ENCODE measurements at regions not wholly inside any gene's neighbourhood (a gene's known extent, or its start where the extent isn't known, plus 50 kb on each side); places are given as distances from the start of the nearest gene placed in this dataset.

DNA sequence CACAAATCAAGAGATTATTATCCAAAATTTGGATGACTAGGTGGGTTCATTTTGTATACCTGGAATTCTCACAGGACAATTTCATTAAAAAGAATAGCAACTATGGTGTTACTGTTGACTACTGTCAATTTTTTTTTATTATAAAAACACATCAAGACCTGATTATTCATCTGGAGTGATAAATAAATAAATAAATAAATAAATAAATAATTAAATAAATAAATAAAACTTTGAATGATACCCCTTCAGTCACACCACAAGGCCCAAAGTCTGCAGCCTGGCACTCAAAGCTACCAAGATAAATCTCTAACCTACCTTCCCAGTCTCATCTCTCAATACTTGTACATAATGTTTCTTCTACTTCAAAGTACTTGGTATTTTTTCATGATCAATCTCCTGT, 294.0 kb upstream of the KLHL29 start:
- Histone ChIP-seq H3K27me3 (ENCODE audit: control insufficient read depth, insufficient read depth, low read length) (no peaks in the 10 kb centered on the region), H3K4me3 (ENCODE audit: low read depth, low read length) (no peak overlapping the region), H3K36me3 (ENCODE audit: control insufficient read depth, insufficient read depth, low read length) (no peaks in the 10 kb centered on the region)
- no peak for DNase-seq (ENCODE audit: low read depth)
- POLR2A ChIA-PET, result no interaction called here
- TF ChIP-seq CTCF (IDR thresholded peaks at IDR 0.05; ENCODE audit: insufficient read depth, low read depth, low read length), result no peak
- CTCF ChIA-PET, result no interaction called here

DNA sequence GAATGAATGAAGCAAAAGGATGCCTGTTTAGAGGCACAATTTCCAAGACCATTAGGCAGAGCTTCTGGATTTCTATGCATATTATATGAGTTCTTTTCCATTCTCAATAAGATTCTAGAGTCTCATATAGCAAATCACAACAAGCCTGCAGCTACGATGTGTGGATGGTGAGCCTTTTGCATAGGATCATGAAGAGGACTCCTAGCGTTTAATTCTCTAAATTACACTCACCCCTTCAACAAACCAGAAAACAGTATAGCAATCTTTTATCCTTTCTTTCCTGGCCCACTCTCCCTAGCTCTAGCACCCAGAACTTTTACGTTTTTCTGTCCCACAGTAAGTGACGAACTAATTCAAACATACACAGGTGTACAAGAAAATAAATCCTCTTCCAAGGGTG, 293.1 kb upstream of the KLHL29 start:
- TF ChIP-seq CTCF (IDR thresholded peaks at IDR 0.05; ENCODE audit: insufficient read depth, low read depth, low read length), result no peak
- POLR2A ChIA-PET, result no interaction called here
- no peak overlapping the region for H3K4me3 ChIP-seq (ENCODE audit: low read depth, low read length)
- H3K27me3 ChIP-seq (ENCODE audit: control insufficient read depth, insufficient read depth, low read length), result no peaks in the 10 kb centered on the region
- no peaks in the 10 kb centered on the region for H3K36me3 ChIP-seq (ENCODE audit: control insufficient read depth, insufficient read depth, low read length)
- CTCF ChIA-PET, result no interaction called here
- no peak for DNase-seq (ENCODE audit: low read depth)

- CTCF ChIA-PET, result no interaction called here
- H3K4me3 ChIP-seq (ENCODE audit: low read depth, low read length), result no peak overlapping the region
- no peak for DNase-seq (ENCODE audit: low read depth)
Measured at GRCh38 chr2:23092831-23093230, 292.1 kb upstream of the KLHL29 start.

GRCh38 chr2:23093513-23093912, 291.5 kb upstream of the KLHL29 start:
- ChIA-PET CTCF (no interaction called here), POLR2A (no interaction called here)
- H3K36me3 ChIP-seq (ENCODE audit: control insufficient read depth, insufficient read depth, low read length), result no peaks in the 10 kb centered on the region
- no peaks in the 10 kb centered on the region for H3K27me3 ChIP-seq (ENCODE audit: control insufficient read depth, insufficient read depth, low read length)
- no peak overlapping the region for H3K4me3 ChIP-seq (ENCODE audit: low read depth, low read length)
- TF ChIP-seq CTCF (IDR thresholded peaks at IDR 0.05; ENCODE audit: insufficient read depth, low read depth, low read length), result no peak
- no peak for DNase-seq (ENCODE audit: low read depth)

More at GRCh38 chr2:23092831-23093230, 292.1 kb upstream of the KLHL29 start:
- Histone ChIP-seq H3K27me3 (ENCODE audit: control insufficient read depth, insufficient read depth, low read length) (no peaks in the 10 kb centered on the region), H3K36me3 (ENCODE audit: control insufficient read depth, insufficient read depth, low read length) (no peaks in the 10 kb centered on the region)
- no peak for TF ChIP-seq CTCF (IDR thresholded peaks at IDR 0.05; ENCODE audit: insufficient read depth, low read depth, low read length)
- POLR2A ChIA-PET, result no interaction called here

DNA sequence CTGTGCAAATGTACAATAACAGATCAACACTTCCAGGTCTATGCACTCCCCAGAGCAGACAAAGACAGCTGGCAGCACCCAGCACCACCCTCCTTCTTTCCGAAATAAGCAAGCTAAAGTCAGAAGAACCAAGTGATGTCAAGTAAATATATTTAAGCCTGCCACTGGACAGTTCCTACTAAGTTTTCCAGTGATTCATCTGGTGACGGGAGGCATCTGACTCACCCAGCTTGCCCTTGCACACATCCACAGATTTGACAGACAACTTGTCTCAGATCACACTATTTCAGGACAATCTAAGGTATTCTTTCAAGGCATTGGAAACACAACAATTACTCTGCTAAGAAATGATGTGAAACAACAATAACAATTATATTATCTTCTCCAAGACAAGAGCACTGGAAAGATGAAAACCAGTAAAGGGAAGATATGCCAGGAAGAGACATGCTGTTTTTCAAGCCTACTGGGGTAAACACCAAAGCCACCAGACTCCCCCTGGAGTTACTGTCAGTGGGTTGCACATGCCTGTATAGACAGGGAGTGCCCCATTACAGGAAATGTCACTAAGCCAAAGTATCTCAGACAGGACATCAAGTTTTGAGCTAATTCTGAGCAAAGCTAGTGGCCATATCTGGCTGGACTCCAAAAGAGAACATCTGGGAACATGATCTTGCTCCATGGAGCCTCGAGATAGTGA, 287.9 kb upstream of the KLHL29 start:
- ChIA-PET CTCF (no interaction called here), POLR2A (no interaction called here)
- no peak for DNase-seq (ENCODE audit: low read depth)

More for the DNA sequence above, 287.9 kb upstream of the KLHL29 start:
- Histone ChIP-seq H3K36me3 (ENCODE audit: control insufficient read depth, insufficient read depth, low read length) (no peaks in the 10 kb centered on the region), H3K27me3 (ENCODE audit: control insufficient read depth, insufficient read depth, low read length) (no peaks in the 10 kb centered on the region), H3K4me3 (ENCODE audit: low read depth, low read length) (no peak overlapping the region)
- no peak for TF ChIP-seq CTCF (IDR thresholded peaks at IDR 0.05; ENCODE audit: insufficient read depth, low read depth, low read length)

All from BJ (cell line).